Gastroesophageal sphincter (tissue), 3 donors: ENCODE measurements at regions not wholly inside any gene's neighbourhood (a gene's known extent, or its start where the extent isn't known, plus 50 kb on each side); places are given as distances from the start of the nearest gene placed in this dataset.

Experiments used
- CTCF ChIP-seq, 4 experiments: fragments of 200-600 bp in 2 of 4; fragments of 450-650 bp in 2 of 4; sonication (generic) in 1 of 4; IDR thresholded peaks; one replicate each; pipeline ENCODE4 v1.5.1; 2017 to 2019; ENCODE audit warnings: antibody characterized with exemption in 4 of 4, mild to moderate bottlenecking in 2 of 4, moderate library complexity in 2 of 4
- POLR2A ChIP-seq, 2 donors: fragments of 450-650 bp; IDR thresholded peaks; one replicate each; pipeline ENCODE4 v1.6.1; 2017; ENCODE audit warnings: antibody characterized with exemption in 2 of 2, mild to moderate bottlenecking in 2 of 2, moderate library complexity in 1 of 2

GRCh38 chr12:116651089-116651488 is 86.8 kb downstream of the SPRING1 start:
- TF ChIP-seq CTCF (IDR thresholded peaks at IDR 0.05), result no peak
- no peak for TF ChIP-seq POLR2A (IDR thresholded peaks at IDR 0.05)
